LNCaP clone FGC (cell line): ENCODE measurements at regions not wholly inside any gene's neighbourhood (a gene's known extent, or its start where the extent isn't known, plus 50 kb on each side); places are given as distances from the start of the nearest gene placed in this dataset.
"Not testable (repeated sequence)": the region's sequence is repeated elsewhere in the genome, so short reads cannot be mapped to it uniquely, and the experiment has no call there.

ENCODE experiments used
- DNase-seq: peaks from one replicate; pipeline ENCODE4 v3.0.0-alpha.2; 2011; ENCODE audit warnings: low read depth
- H3K4me3 ChIP-seq: 2 replicates; pipeline ENCODE4 v1.5.1; 2011; ENCODE audit warnings: mild to moderate bottlenecking, low read depth, low read length, control low read depth
- CTCF ChIP-seq: IDR thresholded peaks from 2 replicates; pipeline ENCODE4 v1.5.1; 2012; ENCODE audit warnings: mild to moderate bottlenecking; ENCODE audit not compliant: control insufficient read depth, insufficient read depth; ENCODE audit errors: extremely low read depth

GRCh38 chr10:8338177-8338766, 283.8 kb downstream of the GATA3 start:
- H3K4me3 ChIP-seq, result no peak overlapping the region
- no peak for DNase-seq
- no peak for TF ChIP-seq CTCF

GRCh38 chr10:8344756-8345155, 290.3 kb downstream of the GATA3 start:
- no peak for DNase-seq
- TF ChIP-seq CTCF, result no peak
- no peak overlapping the region for H3K4me3 ChIP-seq

GRCh38 chr10:8346861-8347260, 292.4 kb downstream of the GATA3 start:
- TF ChIP-seq CTCF, result no peak
- DNase-seq, result no peak
- no peak overlapping the region for H3K4me3 ChIP-seq

GRCh38 chr10:8347614-8348013, 293.1 kb downstream of the GATA3 start:
- not testable (repeated sequence) for H3K4me3 ChIP-seq, DNase-seq

GRCh38 chr10:8349610-8350249, 295.2 kb downstream of the GATA3 start:
- no peak for TF ChIP-seq CTCF
- H3K4me3 ChIP-seq, result no peak overlapping the region
- DNase-seq, result no peak

- no peak for TF ChIP-seq CTCF
- DNase-seq, result no peak
- H3K4me3 ChIP-seq, result no peak overlapping the region
These were observed 295.9 kb downstream of the GATA3 start for GRCh38 chr10:8350250-8350967.

- H3K4me3 ChIP-seq, result no peak overlapping the region
- TF ChIP-seq CTCF, result no peak
- DNase-seq, result no peak
These were observed 297.9 kb downstream of the GATA3 start for GRCh38 chr10:8352171-8353075.
